Naive thymus-derived CD8-positive, alpha-beta T cell (primary cell): ENCODE measurements at regions not wholly inside any gene's neighbourhood (a gene's known extent, or its start where the extent isn't known, plus 50 kb on each side); places are given as distances from the start of the nearest gene placed in this dataset.

ENCODE experiments used
- ATAC-seq, 2 donors: fragments of 150-1000 bp; cut with Tn5 transposase in 1 of 2; sonication (Bioruptor Pico), chemical (Tn5 transposase) in 1 of 2; 1 replicate in 1 of 2; 2 replicates in 1 of 2; pipeline ENCODE4 v1.10.0; 2021; ENCODE audit warnings: mild to moderate bottlenecking in 2 of 2, moderate library complexity in 2 of 2
- POLR2A ChIA-PET: fragments of 350-600 bp; sonication (Branson Sonifier 250); formaldehyde crosslinking; loops from one replicate; lab custom pipeline; 2021; ENCODE audit warnings: antibody characterized with exemption; lab: Charles Lee
- DNase-seq, 10 donors: peaks; one replicate each; pipeline versions ENCODE4 v3.0.0 to v3.0.0-alpha.2; 2020 to 2022
- H3K27ac Mint-ChIP-seq, 10 donors: one replicate each; pipeline ENCODE4 v1.8.0; 2020 to 2022; ENCODE audit warnings: mild to moderate bottlenecking in 10 of 10, mixed read lengths in 10 of 10, moderate library complexity in 4 of 10, inconsistent platforms in 1 of 10
- H3K27me3 Mint-ChIP-seq, 5 donors: one replicate each; pipeline ENCODE4 v1.8.0; 2021 to 2022; ENCODE audit warnings: mixed read lengths in 5 of 5
- H3K36me3 Mint-ChIP-seq, 3 donors: one replicate each; pipeline ENCODE4 v1.8.0; 2020 to 2022; ENCODE audit warnings: mixed read lengths in 3 of 3, mild to moderate bottlenecking in 2 of 3, inconsistent platforms in 1 of 3
- H3K4me1 Mint-ChIP-seq, 4 donors: one replicate each; pipeline ENCODE4 v1.8.0; 2021 to 2022; ENCODE audit warnings: mixed read lengths in 4 of 4
- H3K4me3 Mint-ChIP-seq, 10 donors: one replicate each; pipeline ENCODE4 v1.8.0; 2020 to 2022; ENCODE audit warnings: mild to moderate bottlenecking in 10 of 10, mixed read lengths in 10 of 10, moderate library complexity in 6 of 10, inconsistent platforms in 1 of 10
- H3K9me3 Mint-ChIP-seq, 9 donors: one replicate each; pipeline ENCODE4 v1.8.0; 2020 to 2022; ENCODE audit warnings: mixed read lengths in 9 of 9, mild to moderate bottlenecking in 3 of 9, inconsistent platforms in 1 of 9, moderate library complexity in 1 of 9

DNA sequence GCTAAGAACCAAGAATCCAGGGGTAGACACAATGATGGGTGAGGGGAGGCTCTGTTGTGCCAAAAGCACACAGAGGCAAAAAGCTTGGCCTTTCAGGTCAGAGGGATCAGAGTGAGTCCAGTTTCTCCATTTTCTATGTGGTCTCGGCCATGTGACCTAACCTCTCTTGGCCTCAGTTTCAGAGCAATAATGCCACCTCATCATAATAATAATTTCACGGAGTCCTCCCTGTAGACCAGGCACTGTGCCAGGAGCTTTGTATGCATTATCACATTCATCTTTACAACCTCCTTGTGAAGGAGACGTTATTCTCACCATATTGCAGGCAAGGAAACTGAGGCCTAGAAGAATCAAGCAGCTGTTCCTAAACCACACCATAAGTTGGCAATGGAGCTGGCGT is 120.2 kb downstream of the WT1 start:
- POLR2A ChIA-PET = no interaction called here
- Mint-ChIP-seq H3K9me3 (no peaks in the 10 kb centered on the region), H3K27me3 (peaks cover 3 to 21% (median 6%) of the 10 kb centered on the region in 5 donors), H3K36me3 (no peaks in the 10 kb centered on the region), H3K27ac (no peak overlapping the region), H3K4me1 (peaks cover 0 to 6% (median 5%) of the 10 kb centered on the region in 4 donors), H3K4me3 (no peak overlapping the region)
- no peak for ATAC-seq
- no peak for DNase-seq

DNA sequence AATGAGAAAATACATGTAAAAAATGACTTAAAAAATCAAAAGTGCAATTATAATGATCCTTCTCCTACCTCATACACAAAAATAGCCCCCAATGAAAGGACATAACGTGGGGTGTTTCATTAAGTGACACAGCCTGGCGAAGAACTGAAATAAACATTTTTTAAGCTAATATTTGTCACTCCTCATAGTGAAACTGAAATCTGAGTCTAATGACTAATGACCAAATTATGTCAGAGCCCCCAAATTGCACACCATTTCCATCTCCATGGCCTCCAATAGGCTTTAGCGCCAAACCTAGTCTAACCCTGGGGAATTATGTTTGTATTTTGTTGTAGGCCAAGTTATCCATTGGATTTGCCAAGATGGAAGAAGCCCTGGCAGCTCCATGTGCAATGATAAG is 119.1 kb downstream of the WT1 start:
- H3K4me3 Mint-ChIP-seq = no peak overlapping the region
- POLR2A ChIA-PET = no interaction called here
- no peaks in the 10 kb centered on the region for H3K9me3 Mint-ChIP-seq
- H3K27me3 Mint-ChIP-seq = peaks cover 6 to 21% (median 7%) of the 10 kb centered on the region in 5 donors
- H3K4me1 Mint-ChIP-seq = peaks cover 0 to 6% (median 5%) of the 10 kb centered on the region in 4 donors
- DNase-seq (no peak), ATAC-seq (no peak)
- H3K27ac Mint-ChIP-seq = no peak overlapping the region
- no peaks in the 10 kb centered on the region for H3K36me3 Mint-ChIP-seq

DNA sequence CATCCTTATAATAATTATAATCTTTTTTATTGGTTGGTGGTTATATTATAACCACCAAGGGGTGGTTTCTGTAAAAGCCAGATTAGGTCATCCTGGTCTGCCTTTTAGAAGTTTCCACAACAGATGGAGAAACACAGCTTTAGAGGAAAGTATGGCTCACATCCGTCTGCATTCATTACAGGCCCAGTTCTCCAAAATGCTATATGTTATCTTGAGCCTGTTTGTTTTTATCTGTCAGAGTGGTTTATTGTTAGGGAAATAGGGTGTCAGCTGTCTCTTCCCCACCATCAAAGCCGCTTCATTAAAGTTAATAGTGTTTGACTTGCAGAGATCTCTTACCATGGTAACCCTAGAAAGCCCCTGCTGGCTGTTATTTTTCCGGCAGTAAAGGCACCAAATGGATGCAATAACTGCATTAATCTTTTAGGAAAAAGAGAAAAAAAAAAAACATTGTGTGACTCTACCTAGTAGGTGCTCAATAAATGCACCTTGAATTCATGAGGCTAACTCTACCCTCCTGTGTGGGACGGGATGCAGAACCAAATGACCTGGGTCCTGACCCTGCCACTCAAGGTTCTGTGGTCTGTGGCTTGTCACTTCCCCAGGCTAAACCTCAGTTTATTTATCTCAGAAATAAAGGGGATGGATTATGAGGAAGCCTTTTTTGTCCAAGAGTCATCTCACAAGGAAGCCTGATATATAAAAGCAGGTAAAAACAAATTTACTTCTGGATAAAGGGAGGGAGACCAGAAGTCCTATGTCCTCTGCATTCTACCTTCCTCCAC is 118.3 kb downstream of the WT1 start:
- Mint-ChIP-seq H3K4me3 (no peak overlapping the region), H3K27ac (no peak overlapping the region), H3K36me3 (no peaks in the 10 kb centered on the region), H3K27me3 (peaks cover 7 to 20% (median 8%) of the 10 kb centered on the region in 5 donors), H3K4me1 (peaks cover 0 to 6% (median 4%) of the 10 kb centered on the region in 4 donors), H3K9me3 (no peaks in the 10 kb centered on the region)
- no peak for DNase-seq
- no peak for ATAC-seq
- POLR2A ChIA-PET = no interaction called here

DNA sequence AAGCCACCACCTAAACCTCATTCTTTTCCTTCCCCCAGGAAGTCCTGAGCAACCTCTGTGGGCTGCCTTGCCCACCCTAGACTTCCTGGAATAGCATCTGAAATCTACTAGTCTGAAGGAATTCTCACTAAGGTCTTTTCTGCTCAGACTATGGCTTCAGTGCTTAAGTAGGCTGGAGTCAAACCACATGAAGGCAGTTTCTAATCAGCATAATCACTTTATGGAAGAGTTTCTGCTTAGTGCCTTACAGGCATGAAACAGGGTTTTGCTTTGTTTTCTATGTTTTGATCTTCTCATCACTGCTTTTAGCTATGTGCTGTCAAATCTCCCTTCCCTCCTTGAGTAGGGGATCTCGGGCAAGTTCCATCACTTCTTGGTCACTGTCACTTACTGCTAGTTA is 117.7 kb downstream of the WT1 start:
- peaks cover 0 to 6% (median 4%) of the 10 kb centered on the region in 4 donors for H3K4me1 Mint-ChIP-seq
- H3K4me3 Mint-ChIP-seq = no peak overlapping the region
- no peak overlapping the region for H3K27ac Mint-ChIP-seq
- H3K27me3 Mint-ChIP-seq = peaks cover 5 to 20% (median 11%) of the 10 kb centered on the region in 5 donors
- H3K36me3 Mint-ChIP-seq = no peaks in the 10 kb centered on the region
- DNase-seq (no peak), ATAC-seq (peak in 1 of 2 donors; percentile 27)
- POLR2A ChIA-PET = no interaction called here
- H3K9me3 Mint-ChIP-seq = no peaks in the 10 kb centered on the region

DNA sequence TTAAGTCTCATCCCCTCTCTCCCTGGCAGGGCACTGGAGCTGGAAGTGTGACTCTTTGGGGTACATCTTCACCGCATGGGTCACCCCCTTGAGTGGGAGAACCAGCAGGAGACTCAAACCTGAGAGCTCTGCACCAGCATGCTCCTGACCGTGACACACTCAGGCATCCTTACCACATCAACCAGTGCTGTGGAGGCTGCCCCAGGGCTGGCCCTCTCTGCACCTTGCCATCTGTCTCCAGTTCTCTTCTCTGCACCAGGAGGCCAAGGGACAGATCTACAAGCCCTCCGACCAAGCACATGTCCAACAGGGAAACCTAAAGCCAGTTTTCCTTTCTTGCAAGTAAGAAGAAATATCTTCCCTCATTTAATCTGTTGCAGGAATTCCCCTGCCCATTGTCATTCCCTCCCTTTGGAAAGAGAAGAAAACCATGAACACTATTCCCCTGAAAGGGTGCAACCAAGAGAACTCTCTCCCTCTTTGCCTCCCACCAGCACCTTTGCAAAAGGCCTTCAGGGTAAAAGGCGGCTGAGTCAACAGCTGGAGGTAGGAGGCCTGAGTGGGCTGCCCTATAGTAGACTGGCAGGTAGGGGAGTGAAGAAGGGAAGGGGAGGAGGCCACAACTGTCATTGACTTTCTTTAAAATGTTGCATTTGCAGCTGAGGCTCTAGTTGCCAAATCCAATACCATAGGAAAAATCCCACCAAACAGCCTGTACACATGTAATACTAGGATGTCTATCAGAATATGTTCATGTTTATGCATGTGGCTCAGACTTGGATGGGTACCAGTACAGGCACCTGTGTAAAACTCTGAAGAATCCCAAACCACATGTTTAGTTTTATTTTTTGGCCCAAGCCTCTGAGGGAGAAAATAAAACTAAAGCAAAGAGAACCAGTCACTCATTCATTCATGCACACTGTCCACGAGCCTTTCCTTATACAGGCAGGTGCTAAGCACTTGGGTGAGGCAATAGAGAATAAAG is 117.0 kb downstream of the WT1 start:
- no peak for ATAC-seq
- no peak overlapping the region for H3K27ac Mint-ChIP-seq
- POLR2A ChIA-PET = no interaction called here
- no peak overlapping the region for H3K4me3 Mint-ChIP-seq
- peaks cover 0 to 6% (median 3%) of the 10 kb centered on the region in 4 donors for H3K4me1 Mint-ChIP-seq
- H3K36me3 Mint-ChIP-seq = no peaks in the 10 kb centered on the region
- DNase-seq = no peak
- peaks cover 3 to 22% (median 11%) of the 10 kb centered on the region in 5 donors for H3K27me3 Mint-ChIP-seq
- no peaks in the 10 kb centered on the region for H3K9me3 Mint-ChIP-seq

DNA sequence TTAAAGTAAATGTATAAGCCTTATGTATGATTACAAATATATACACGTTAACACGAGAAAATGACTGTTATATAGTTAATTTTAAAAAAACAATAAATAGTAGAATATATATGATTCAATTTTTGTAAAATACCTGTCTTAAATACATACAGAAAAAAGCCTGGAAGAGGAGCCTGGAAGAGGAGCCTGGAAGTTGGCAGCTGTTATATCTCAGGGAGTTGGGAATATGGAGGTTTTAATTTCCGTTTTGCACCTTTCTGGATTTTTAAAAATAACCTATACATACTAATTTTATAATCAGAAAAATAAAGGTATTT is 111.6 kb downstream of the WT1 start:
- DNase-seq (no peak), ATAC-seq (no peak)
- POLR2A ChIA-PET = interaction anchor here (0.7 kb wide), 1 partner anchor 1520 kb away, joined by 3 read pairs; no protein-coding TSS in a partner anchor
- H3K4me1 Mint-ChIP-seq = no peaks in the 10 kb centered on the region
- H3K36me3 Mint-ChIP-seq = no peaks in the 10 kb centered on the region
- no peaks in the 10 kb centered on the region for H3K9me3 Mint-ChIP-seq
- no peak overlapping the region for H3K27ac Mint-ChIP-seq
- peaks cover 5 to 19% (median 15%) of the 10 kb centered on the region in 5 donors for H3K27me3 Mint-ChIP-seq
- no peak overlapping the region for H3K4me3 Mint-ChIP-seq

DNA sequence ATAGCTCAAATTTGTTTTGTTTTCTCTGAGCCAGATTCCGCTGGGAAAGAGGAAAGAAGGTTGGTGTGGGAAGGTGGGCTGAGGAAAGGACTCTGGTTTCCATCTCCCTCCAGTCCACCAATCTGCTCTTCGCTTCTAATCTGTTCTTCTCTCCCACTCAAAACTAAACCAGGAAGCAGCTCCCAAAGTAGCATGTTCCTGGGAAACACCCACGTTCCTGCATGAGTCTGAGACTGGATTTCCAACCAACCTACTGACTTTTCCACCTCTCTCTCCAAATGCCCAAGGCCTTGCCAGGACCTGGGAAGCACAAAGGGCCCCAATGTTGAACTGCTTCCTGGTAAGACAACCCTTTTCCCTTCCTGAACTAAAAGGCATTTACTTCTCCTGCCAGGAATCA is 110.2 kb downstream of the WT1 start:
- DNase-seq (no peak), ATAC-seq (no peak)
- Mint-ChIP-seq H3K4me3 (no peak overlapping the region), H3K27ac (no peak overlapping the region), H3K4me1 (no peaks in the 10 kb centered on the region), H3K9me3 (no peaks in the 10 kb centered on the region), H3K27me3 (peaks cover 9 to 21% (median 17%) of the 10 kb centered on the region in 5 donors), H3K36me3 (no peaks in the 10 kb centered on the region)
- POLR2A ChIA-PET = no interaction called here

DNA sequence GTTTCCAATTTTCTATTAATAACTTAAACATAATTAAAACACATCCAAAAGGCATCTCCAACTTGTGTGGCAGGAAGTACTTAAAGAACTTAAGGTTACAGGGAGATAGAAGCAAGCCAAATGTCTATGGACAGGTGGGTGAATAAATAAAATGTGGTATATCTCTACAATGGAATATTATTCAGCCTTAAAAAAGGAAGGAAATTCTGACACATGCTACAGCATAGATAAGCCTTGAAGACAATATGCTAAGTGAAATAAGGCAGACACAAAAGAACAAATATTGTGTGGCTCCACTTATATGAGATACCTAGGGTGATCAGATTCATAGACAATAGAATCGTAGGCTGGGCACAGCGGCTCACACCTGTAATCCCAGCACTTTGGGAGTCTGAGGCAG is 109.6 kb downstream of the WT1 start:
- DNase-seq (no peak), ATAC-seq (no peak)
- Mint-ChIP-seq H3K4me1 (no peaks in the 10 kb centered on the region), H3K9me3 (no peaks in the 10 kb centered on the region), H3K36me3 (no peaks in the 10 kb centered on the region), H3K27ac (no peak overlapping the region), H3K4me3 (no peak overlapping the region), H3K27me3 (peaks cover 10 to 27% (median 16%) of the 10 kb centered on the region in 5 donors)
- POLR2A ChIA-PET = no interaction called here

DNA sequence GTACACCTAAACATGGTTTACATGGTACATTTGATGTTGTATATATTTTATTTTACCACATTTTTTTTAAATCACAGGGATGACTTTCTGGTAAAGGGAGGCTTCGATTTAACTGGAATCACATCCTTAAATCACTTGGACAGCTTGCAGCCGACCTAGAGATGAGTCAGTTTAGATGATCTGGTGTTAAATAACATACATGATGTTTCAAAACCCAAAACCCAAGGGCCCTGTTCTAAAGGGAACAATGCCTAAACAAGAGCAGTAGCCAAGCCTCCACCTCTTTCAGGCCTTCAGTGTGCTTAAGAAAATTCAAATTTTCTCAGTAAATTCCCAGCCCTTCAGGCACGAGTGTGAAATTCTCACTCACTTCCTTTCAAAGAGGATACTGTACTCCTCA is 108.8 kb downstream of the WT1 start:
- POLR2A ChIA-PET = no interaction called here
- no peaks in the 10 kb centered on the region for H3K4me1 Mint-ChIP-seq
- no peak overlapping the region for H3K4me3 Mint-ChIP-seq
- peaks cover 9 to 35% (median 18%) of the 10 kb centered on the region in 5 donors for H3K27me3 Mint-ChIP-seq
- DNase-seq (no peak), ATAC-seq (no peak)
- no peak overlapping the region for H3K27ac Mint-ChIP-seq
- no peaks in the 10 kb centered on the region for H3K36me3 Mint-ChIP-seq
- no peaks in the 10 kb centered on the region for H3K9me3 Mint-ChIP-seq

DNA sequence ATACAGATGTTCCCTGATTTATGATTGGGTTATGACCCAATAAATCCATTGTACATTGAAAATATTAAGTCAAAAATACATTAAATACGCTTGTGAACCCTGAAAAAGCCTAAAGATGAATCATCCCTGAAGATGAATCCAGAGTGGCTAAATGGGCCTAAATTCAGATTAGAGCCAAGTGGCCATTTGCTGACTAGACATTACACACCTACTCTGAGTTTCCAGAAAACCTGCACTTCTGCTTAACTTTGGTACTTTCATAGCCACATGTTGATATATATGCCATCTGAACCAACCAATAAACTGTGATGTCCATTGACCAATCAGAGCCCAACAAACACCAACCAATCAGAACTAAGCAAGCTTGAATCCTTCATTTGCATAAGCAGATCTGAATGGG is 106.9 kb downstream of the WT1 start:
- POLR2A ChIA-PET = no interaction called here
- ATAC-seq (no peak), DNase-seq (no peak)
- Mint-ChIP-seq H3K9me3 (peaks cover 0 to 2% (median 0%) of the 10 kb centered on the region in 9 donors), H3K27ac (no peak overlapping the region), H3K4me3 (no peak overlapping the region), H3K27me3 (peaks cover 10 to 40% (median 26%) of the 10 kb centered on the region in 5 donors), H3K4me1 (peaks cover 4 to 11% (median 8%) of the 10 kb centered on the region in 4 donors), H3K36me3 (no peaks in the 10 kb centered on the region)

DNA sequence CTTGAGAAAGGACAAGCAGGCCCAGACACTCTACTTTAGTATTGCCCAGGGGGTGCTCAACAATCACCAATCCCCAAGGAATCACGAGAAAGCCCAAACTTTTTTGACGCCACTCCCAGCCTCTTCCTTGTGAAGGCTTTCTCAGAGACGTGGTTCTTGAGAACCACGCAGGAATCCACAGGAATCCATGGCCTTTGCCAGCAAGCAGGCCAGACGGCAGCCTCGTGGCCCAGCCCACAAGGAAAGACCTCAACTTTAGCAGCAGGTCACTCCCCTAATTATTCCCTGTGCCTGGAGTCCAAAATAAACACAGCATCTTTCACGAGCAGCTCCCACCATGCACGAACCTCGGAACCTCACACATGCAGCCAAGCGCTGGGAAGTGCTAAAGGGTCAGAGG is 104.2 kb downstream of the WT1 start:
- H3K9me3 Mint-ChIP-seq = peaks cover 0 to 3% (median 0%) of the 10 kb centered on the region in 9 donors
- H3K27ac Mint-ChIP-seq = no peak overlapping the region
- POLR2A ChIA-PET = no interaction called here
- no peak for DNase-seq
- peaks cover 14 to 62% (median 38%) of the 10 kb centered on the region in 5 donors for H3K27me3 Mint-ChIP-seq
- no peak for ATAC-seq
- H3K4me3 Mint-ChIP-seq = no peak overlapping the region
- peaks cover 4 to 16% (median 14%) of the 10 kb centered on the region in 4 donors for H3K4me1 Mint-ChIP-seq
- peaks cover 0 to 3% (median 0%) of the 10 kb centered on the region in 3 donors for H3K36me3 Mint-ChIP-seq

DNA sequence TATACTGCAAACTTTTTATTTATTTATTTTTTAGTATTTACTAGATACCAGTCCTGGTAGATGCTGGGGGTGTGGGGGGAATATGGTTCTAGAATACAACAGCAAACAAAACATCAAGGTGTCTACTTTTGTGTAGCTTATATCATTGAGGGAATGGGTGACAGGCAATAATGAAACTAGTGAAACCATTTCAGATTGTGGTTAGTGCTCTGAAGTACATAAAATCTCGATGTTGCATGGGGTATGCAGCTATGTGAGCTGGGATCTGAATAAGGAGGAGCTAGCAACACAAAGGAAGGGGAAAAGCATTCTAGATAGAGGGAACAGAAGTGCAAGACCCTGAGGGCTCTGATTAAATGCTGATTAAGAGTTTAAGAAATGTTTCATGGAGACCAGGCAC is 103.5 kb downstream of the WT1 start:
- POLR2A ChIA-PET = interaction anchor here (0.6 kb wide), 1 partner anchor 9 kb away, joined by 3 read pairs; no protein-coding TSS in a partner anchor
- Mint-ChIP-seq H3K36me3 (peaks cover 0 to 3% (median 0%) of the 10 kb centered on the region in 3 donors), H3K4me1 (peaks cover 4 to 16% (median 14%) of the 10 kb centered on the region in 4 donors), H3K27me3 (peaks cover 17 to 68% (median 41%) of the 10 kb centered on the region in 5 donors), H3K9me3 (peaks cover 0 to 3% (median 0%) of the 10 kb centered on the region in 9 donors), H3K4me3 (peak overlapping the region in 3 of 10 donors; percentile 4 to 31 (median 12)), H3K27ac (peak overlapping the region in 1 of 10 donors; percentile 66)
- DNase-seq = no peak
- ATAC-seq = no peak

DNA sequence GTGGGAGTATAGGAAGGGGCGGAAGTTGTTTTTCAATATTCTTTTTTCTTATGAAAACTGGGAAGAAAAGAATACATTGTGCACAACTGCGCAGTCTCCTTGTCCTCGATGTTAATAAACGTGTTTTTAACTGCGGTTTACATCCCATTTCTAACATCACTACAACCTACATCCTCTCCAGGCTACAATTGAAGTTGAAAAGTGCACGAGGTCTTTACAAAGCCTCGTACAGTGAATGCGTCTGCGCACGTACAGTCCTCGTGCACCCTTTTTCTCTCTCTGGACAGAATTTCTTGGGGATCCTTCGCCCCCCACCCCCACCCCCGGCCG is 102.4 kb downstream of the WT1 start:
- POLR2A ChIA-PET = no interaction called here
- DNase-seq = no peak
- Mint-ChIP-seq H3K27me3 (peaks cover 18 to 77% (median 41%) of the 10 kb centered on the region in 5 donors), H3K4me3 (peak overlapping the region; percentile 67 to 85 (median 80)), H3K36me3 (peaks cover 0 to 3% (median 0%) of the 10 kb centered on the region in 3 donors), H3K9me3 (peaks cover 0 to 3% (median 0%) of the 10 kb centered on the region in 9 donors), H3K27ac (peak overlapping the region in 3 of 10 donors; percentile 25 to 38 (median 27)), H3K4me1 (peaks cover 4 to 16% (median 14%) of the 10 kb centered on the region in 4 donors)
- peak; percentile 20 to 43 for ATAC-seq
